Fibroblast of the conjunctiva (primary cell): ENCODE measurements at regions not wholly inside any gene's neighbourhood (a gene's known extent, or its start where the extent isn't known, plus 50 kb on each side); places are given as distances from the start of the nearest gene placed in this dataset.
"Not testable (repeated sequence)": the region's sequence is repeated elsewhere in the genome, so short reads cannot be mapped to it uniquely, and the experiment has no call there.

ENCODE experiments used
- DNase-seq: peaks from one replicate; pipeline ENCODE4 v3.0.0-alpha.2; 2010; ENCODE audit warnings: low read depth

- DNase-seq: peak; percentile 13
Measured at GRCh38 chr5:167050568-167051401, 1240.7 kb upstream of the WWC1 start.

GRCh38 chr5:167051402-167051768 is 1240.1 kb upstream of the WWC1 start:
- no peak for DNase-seq

GRCh38 chr5:167052791-167053190 is 1238.7 kb upstream of the WWC1 start:
- DNase-seq: no peak

DNA sequence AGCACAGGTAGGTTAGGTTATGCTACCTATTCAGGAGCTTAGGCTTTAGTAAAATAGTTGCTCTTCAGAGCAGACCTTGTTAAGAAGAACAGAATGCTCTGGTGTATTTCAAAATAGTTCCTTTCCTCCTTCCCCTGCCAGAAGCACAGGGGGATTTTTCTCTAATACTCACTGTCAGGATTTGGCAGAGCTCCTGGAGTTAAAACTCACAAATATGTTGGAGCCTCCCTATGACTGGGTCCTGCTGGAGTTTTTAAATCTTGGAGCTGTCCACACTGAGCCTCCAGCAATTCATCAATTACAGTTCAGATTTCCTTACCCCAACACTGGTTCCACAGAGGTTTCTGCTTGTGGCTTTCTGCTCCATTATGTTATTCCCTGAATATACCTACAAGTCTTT is 1233.8 kb upstream of the WWC1 start:
- no peak for DNase-seq

- DNase-seq: no peak
Measured at GRCh38 chr5:167061695-167062094, 1229.8 kb upstream of the WWC1 start.

GRCh38 chr5:167063116-167063515 is 1228.3 kb upstream of the WWC1 start:
- no peak for DNase-seq

GRCh38 chr5:167063788-167064187 is 1227.7 kb upstream of the WWC1 start:
- no peak for DNase-seq

DNA sequence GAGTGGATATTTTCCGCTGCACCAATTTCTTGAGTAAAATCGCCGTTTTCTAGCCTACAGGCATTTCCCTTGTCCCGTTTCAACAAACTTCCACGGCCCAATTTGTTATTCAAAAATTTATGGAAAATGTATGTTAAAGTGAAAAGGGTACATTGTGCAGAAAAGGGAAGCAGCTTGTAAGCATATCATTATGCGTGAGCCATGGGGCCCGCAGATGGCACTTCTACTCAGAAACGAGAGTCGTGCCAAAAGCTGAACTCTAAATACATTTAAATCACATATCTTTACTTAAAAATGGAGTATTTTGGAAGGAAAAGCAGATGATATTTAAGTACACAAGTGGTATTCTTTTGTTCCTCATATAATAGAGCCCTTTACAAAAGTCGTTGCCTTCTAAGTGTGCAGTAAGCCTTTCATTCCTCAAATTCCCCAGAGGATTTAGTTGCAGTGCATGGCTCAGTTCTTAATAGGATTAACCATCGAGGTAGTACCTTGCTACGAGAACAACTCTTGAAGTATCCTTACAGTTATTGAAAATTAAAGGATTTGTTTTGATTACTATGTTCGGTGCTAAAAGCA is 1227.2 kb upstream of the WWC1 start:
- DNase-seq: no peak

GRCh38 chr5:167065794-167066193 is 1225.7 kb upstream of the WWC1 start:
- no peak for DNase-seq

- no peak for DNase-seq
Measured at GRCh38 chr5:167071981-167072610, 1219.3 kb upstream of the WWC1 start.

- DNase-seq: no peak
Measured at GRCh38 chr5:167081561-167081960, 1209.9 kb upstream of the WWC1 start.

GRCh38 chr5:167096816-167097215 is 1194.6 kb upstream of the WWC1 start:
- no peak for DNase-seq

DNA sequence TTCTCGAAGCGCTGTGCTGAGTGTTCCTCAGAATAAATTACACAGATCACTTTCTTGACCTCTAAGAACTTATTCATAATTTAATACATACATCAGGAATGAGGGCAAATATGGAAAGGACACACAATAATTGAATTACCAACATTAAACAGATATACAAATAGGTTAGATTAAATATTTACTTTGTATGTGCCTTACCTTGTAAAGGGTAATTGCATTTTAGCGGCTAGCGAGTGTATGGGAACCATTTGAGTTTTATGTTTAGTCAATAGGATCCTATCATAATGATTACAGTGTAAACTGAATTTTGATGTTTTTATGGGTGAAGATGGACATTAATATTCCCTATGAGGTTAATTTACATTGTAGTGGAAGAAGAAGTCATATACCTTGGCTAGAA is 1187.1 kb upstream of the WWC1 start:
- no peak for DNase-seq

GRCh38 chr5:167105941-167106340 is 1185.5 kb upstream of the WWC1 start:
- DNase-seq: no peak

GRCh38 chr5:167107684-167108083 is 1183.8 kb upstream of the WWC1 start:
- no peak for DNase-seq

- not testable (repeated sequence) for DNase-seq
Measured at GRCh38 chr5:167108266-167108665, 1183.2 kb upstream of the WWC1 start.

GRCh38 chr5:167112556-167112955 is 1178.9 kb upstream of the WWC1 start:
- DNase-seq: no peak

DNA sequence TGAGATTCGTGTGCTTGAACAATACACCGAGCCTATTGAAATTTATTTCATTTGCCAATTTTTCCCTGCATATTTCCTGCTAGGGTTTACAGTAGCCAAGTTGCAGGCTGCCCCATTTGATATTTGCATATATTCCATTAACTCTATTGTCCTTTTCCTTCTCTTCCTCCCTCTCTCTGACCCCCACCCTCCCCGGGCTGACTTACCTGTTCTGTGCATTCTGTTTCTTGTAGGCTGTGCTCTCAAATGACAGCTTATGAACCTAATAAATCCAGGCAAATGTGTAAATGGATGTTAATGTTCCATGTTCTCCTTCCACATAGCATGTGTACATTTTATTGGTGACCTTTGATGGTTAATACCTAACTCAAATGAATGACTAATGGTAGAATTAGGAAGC is 1169.2 kb upstream of the WWC1 start:
- no peak for DNase-seq

- no peak for DNase-seq
Measured at GRCh38 chr5:167123126-167123525, 1168.3 kb upstream of the WWC1 start.

DNA sequence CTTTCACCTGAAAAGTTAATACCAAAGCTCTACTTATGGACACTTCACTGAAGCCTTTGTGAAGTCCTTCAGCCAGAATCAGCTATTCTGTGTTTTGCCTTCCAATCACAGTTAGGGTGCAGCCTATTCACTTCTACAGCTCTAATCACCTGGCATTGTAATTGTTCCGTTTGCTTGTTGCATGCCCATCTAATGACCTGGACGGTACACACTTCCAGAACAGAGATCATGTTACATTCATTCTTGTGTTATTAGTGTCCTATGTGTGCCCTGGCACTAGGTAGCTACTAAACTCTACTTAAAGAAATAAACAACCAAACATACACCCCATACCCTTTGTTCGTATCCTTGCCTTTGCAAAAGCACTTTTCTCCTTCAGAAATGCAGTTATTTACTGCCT is 1162.9 kb upstream of the WWC1 start:
- DNase-seq: no peak

GRCh38 chr5:167140548-167141291 is 1150.7 kb upstream of the WWC1 start:
- DNase-seq: no peak

DNA sequence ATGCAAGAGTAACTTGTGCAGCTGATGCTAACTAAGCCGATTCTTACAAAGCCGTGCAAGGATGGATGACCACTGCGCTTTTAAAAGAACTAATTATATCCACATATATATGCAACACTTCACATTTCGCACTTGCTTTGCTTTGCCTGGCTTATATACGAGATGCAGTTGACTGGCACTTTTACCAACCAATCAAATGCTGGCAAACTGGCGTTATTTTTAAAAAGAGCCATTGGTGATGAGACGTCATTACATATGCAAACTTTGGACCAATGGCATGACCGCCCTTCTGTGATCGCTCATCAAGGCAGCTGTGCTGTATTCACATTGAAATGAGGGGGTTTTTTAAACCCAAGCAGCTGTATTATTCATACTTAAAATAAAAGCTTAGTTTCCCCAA is 1147.7 kb upstream of the WWC1 start:
- no peak for DNase-seq

- DNase-seq: no peak
Measured at GRCh38 chr5:167145841-167146240, 1145.6 kb upstream of the WWC1 start.
